ENCODE measurements at regions not wholly inside any gene's neighbourhood (a gene's known extent, or its start where the extent isn't known, plus 50 kb on each side); places are given as distances from the start of the nearest gene placed in this dataset.

DNA sequence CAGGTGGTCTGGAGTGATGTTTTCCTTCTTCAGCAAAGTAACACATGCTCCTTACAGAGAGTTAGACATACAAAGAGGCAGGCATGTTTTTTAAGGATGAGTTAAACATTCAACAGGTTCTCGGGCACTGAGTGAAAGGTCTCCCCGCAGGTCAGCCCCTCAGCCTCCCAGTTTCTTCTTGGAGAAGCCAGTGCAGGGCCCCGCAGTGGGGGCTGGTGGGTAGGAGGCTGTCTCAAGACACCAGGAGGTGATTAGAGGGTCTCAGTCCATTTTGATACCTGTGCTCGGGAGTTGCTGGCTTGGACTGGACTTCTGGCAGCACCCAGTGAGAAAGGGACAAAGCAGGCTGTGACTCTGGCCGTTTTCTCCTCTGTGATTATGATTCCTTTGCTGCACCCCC lies 78.6 kb upstream of the ZNF479 start:
- CTCF ChIA-PET: no interaction called here
- H3K9me3 ChIP-seq (ENCODE audit: control insufficient read depth, insufficient read depth, low read depth, low read length): no peaks in the 10 kb centered on the region
- H3K27ac ChIP-seq (ENCODE audit: extremely low read depth, low read depth, low read length): no peak overlapping the region

DNA sequence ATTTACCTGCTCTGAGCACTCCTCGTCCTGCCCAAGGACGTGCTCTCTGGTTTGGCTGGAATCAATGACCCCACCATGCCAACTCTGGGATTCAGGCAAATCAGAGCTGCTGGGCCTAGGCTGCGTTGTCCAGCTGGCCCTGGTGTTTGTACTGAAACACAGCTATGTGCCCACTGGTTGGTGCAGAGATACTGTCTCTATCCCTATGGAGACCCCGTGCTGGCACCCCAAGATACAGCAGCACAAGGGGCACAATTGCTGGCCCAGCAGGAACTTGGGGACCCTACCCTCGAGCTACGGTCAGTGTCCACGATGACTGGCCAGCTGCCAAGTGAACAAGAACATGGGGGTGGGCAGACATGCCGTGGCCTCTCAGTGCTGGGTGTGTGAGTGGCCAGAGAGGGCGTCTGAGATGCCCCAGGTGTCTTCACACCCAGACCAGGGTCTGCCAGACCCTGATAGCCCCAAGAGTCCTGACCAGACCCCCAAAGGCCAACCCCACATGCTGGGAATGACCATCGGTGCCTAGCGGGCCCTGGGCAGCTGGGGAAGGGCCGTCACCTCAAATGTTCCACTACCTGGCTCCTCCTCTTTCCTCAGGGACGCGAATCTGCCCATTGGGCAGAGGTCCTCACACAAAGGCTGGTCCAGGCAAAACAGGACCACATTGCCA lies 79.3 kb upstream of the ZNF479 start:
- Histone ChIP-seq H3K27ac (ENCODE audit: extremely low read depth, low read depth, low read length) (no peak overlapping the region), H3K36me3 (ENCODE audit: control insufficient read depth in 2 of 2, insufficient read depth in 1 of 2, low read length in 2 of 2) (no peaks in the 10 kb centered on the region), H3K4me3 (ENCODE audit: low read depth, low read length) (no peak overlapping the region), H3K4me1 (ENCODE audit: control insufficient read depth, insufficient read depth, low read length) (no peaks in the 10 kb centered on the region), H3K9me3 (ENCODE audit: control insufficient read depth, insufficient read depth, low read depth, low read length) (no peaks in the 10 kb centered on the region)
- TF ChIP-seq ZNF529 (tag by site-specific recombination; IDR thresholded peaks at IDR 0.05; ENCODE audit: insufficient replicate concordance) (no peak), ZNF514 (tag by site-specific recombination; IDR thresholded peaks at IDR 0.05) (no peak), HOXC10 (CRISPR knock-in tag; IDR thresholded peaks at IDR 0.05) (no peak), ZNF37A (tag by site-specific recombination; IDR thresholded peaks at IDR 0.05) (no peak), ZSCAN16 (tag by site-specific recombination; IDR thresholded peaks at IDR 0.05) (no peak), ZNF76 (tag by site-specific recombination; IDR thresholded peaks at IDR 0.05; ENCODE audit: borderline replicate concordance, low read depth) (no peak), ZNF629 (tag by site-specific recombination; IDR thresholded peaks at IDR 0.05) (no peak), ZNF791 (tag by site-specific recombination; IDR thresholded peaks at IDR 0.05) (no peak), ZNF558 (tag by site-specific recombination; IDR thresholded peaks at IDR 0.05) (no peak), MZF1 (tag by site-specific recombination; IDR thresholded peaks at IDR 0.05; ENCODE audit: borderline replicate concordance) (no peak), ZNF701 (tag by site-specific recombination; IDR thresholded peaks at IDR 0.05) (no peak), ZEB2 (tag by site-specific recombination; IDR thresholded peaks at IDR 0.05) (no peak)
- TF ChIP-seq, protein P1, sequence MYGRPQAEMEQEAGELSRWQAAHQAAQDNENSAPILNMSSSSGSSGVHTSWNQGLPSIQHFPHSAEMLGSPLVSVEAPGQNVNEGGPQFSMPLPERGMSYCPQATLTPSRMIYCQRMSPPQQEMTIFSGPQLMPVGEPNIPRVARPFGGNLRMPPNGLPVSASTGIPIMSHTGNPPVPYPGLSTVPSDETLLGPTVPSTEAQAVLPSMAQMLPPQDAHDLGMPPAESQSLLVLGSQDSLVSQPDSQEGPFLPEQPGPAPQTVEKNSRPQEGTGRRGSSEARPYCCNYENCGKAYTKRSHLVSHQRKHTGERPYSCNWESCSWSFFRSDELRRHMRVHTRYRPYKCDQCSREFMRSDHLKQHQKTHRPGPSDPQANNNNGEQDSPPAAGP (tag by site-specific recombination; IDR thresholded peaks at IDR 0.05): no peak
- TF ChIP-seq, protein P2, sequence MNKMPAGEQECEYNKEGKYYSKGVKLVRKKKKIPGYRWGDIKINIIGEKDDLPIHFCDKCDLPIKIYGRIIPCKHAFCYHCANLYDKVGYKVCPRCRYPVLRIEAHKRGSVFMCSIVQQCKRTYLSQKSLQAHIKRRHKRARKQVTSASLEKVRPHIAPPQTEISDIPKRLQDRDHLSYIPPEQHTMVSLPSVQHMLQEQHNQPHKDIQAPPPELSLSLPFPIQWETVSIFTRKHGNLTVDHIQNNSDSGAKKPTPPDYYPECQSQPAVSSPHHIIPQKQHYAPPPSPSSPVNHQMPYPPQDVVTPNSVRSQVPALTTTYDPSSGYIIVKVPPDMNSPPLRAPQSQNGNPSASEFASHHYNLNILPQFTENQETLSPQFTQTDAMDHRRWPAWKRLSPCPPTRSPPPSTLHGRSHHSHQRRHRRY (tag by site-specific recombination; IDR thresholded peaks at IDR 0.05): no peak
- TF ChIP-seq, protein P3, sequence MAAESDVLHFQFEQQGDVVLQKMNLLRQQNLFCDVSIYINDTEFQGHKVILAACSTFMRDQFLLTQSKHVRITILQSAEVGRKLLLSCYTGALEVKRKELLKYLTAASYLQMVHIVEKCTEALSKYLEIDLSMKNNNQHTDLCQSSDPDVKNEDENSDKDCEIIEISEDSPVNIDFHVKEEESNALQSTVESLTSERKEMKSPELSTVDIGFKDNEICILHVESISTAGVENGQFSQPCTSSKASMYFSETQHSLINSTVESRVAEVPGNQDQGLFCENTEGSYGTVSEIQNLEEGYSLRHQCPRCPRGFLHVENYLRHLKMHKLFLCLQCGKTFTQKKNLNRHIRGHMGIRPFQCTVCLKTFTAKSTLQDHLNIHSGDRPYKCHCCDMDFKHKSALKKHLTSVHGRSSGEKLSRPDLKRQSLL (tag by site-specific recombination; IDR thresholded peaks at IDR 0.05): no peak
- TF ChIP-seq, protein P4, sequence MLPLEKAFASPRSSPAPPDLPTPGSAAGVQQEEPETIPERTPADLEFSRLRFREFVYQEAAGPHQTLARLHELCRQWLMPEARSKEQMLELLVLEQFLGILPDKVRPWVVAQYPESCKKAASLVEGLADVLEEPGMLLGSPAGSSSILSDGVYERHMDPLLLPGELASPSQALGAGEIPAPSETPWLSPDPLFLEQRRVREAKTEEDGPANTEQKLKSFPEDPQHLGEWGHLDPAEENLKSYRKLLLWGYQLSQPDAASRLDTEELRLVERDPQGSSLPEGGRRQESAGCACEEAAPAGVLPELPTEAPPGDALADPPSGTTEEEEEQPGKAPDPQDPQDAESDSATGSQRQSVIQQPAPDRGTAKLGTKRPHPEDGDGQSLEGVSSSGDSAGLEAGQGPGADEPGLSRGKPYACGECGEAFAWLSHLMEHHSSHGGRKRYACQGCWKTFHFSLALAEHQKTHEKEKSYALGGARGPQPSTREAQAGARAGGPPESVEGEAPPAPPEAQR (tag by site-specific recombination; IDR thresholded peaks at IDR 0.05): no peak
- TF ChIP-seq, protein P5, sequence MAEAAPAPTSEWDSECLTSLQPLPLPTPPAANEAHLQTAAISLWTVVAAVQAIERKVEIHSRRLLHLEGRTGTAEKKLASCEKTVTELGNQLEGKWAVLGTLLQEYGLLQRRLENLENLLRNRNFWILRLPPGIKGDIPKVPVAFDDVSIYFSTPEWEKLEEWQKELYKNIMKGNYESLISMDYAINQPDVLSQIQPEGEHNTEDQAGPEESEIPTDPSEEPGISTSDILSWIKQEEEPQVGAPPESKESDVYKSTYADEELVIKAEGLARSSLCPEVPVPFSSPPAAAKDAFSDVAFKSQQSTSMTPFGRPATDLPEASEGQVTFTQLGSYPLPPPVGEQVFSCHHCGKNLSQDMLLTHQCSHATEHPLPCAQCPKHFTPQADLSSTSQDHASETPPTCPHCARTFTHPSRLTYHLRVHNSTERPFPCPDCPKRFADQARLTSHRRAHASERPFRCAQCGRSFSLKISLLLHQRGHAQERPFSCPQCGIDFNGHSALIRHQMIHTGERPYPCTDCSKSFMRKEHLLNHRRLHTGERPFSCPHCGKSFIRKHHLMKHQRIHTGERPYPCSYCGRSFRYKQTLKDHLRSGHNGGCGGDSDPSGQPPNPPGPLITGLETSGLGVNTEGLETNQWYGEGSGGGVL (tag by site-specific recombination; IDR thresholded peaks at IDR 0.05): no peak
- ChIA-PET POLR2A (no interaction called here), CTCF (no interaction called here)

More for the DNA sequence above, 78.6 kb upstream of the ZNF479 start:
- Histone ChIP-seq H3K4me3 (ENCODE audit: low read depth, low read length) (no peak overlapping the region), H3K4me1 (ENCODE audit: control insufficient read depth, insufficient read depth, low read length) (no peaks in the 10 kb centered on the region), H3K36me3 (ENCODE audit: control insufficient read depth in 2 of 2, insufficient read depth in 1 of 2, low read length in 2 of 2) (no peaks in the 10 kb centered on the region)
- no peak for TF ChIP-seq ZNF658 (tag by site-specific recombination; IDR thresholded peaks at IDR 0.05)
- TF ChIP-seq ZNF48 (tag by site-specific recombination; IDR thresholded peaks at IDR 0.05): no peak
- TF ChIP-seq, protein P6, sequence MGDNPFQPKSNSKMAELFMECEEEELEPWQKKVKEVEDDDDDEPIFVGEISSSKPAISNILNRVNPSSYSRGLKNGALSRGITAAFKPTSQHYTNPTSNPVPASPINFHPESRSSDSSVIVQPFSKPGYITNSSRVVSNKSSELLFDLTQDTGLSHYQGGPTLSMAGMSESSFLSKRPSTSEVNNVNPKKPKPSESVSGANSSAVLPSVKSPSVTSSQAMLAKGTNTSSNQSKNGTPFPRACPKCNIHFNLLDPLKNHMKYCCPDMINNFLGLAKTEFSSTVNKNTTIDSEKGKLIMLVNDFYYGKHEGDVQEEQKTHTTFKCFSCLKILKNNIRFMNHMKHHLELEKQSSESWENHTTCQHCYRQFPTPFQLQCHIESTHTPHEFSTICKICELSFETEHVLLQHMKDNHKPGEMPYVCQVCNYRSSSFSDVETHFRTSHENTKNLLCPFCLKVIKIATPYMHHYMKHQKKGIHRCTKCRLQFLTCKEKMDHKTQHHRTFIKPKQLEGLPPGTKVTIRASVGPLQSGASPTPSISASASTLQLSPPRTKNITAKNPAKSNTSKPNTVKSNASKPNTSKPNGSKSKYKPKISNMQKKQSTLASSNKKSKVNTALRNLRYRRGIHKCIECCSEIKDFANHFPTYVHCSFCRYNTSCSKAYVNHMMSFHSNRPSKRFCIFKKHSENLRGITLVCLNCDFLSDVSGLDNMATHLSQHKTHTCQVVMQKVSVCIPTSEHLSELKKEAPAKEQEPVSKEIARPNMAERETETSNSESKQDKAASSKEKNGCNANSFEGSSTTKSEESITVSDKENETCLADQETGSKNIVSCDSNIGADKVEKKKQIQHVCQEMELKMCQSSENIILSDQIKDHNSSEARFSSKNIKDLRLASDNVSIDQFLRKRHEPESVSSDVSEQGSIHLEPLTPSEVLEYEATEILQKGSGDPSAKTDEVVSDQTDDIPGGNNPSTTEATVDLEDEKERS (tag by site-specific recombination; IDR thresholded peaks at IDR 0.05): no peak
- TF ChIP-seq ZNF239 (tag by site-specific recombination; IDR thresholded peaks at IDR 0.05): no peak
- no peak for TF ChIP-seq ZNF548 (tag by site-specific recombination; IDR thresholded peaks at IDR 0.05)
- no peak for TF ChIP-seq ZNF626 (tag by site-specific recombination; IDR thresholded peaks at IDR 0.05)
- no peak for TF ChIP-seq ZNF202 (tag by site-specific recombination; IDR thresholded peaks at IDR 0.05; ENCODE audit: borderline replicate concordance)
- no peak for TF ChIP-seq ZNF324 (tag by site-specific recombination; IDR thresholded peaks at IDR 0.05)
- no peak for TF ChIP-seq SP3 (tag by site-specific recombination; IDR thresholded peaks at IDR 0.05)
- TF ChIP-seq SCRT2 (tag by site-specific recombination; IDR thresholded peaks at IDR 0.05): no peak
- TF ChIP-seq ZBTB1 (tag by site-specific recombination; IDR thresholded peaks at IDR 0.05): no peak
- TF ChIP-seq KLF16 (tag by site-specific recombination; IDR thresholded peaks at IDR 0.05): no peak
- TF ChIP-seq ZFP41 (tag by site-specific recombination; IDR thresholded peaks at IDR 0.05; ENCODE audit: borderline replicate concordance): no peak
- TF ChIP-seq ZNF433 (tag by site-specific recombination; IDR thresholded peaks at IDR 0.05; ENCODE audit: low read depth): no peak
- POLR2A ChIA-PET: no interaction called here

All from HEK293 (cell line).